NCI-H1048 (cell line): ENCODE measurements at regions not wholly inside any gene's neighbourhood (a gene's known extent, or its start where the extent isn't known, plus 50 kb on each side); places are given as distances from the start of the nearest gene placed in this dataset.

Source experiments
- DNase-seq: peaks from one replicate; lab custom pipeline; 2025; lab: John Stamatoyannopoulos, UW

DNA sequence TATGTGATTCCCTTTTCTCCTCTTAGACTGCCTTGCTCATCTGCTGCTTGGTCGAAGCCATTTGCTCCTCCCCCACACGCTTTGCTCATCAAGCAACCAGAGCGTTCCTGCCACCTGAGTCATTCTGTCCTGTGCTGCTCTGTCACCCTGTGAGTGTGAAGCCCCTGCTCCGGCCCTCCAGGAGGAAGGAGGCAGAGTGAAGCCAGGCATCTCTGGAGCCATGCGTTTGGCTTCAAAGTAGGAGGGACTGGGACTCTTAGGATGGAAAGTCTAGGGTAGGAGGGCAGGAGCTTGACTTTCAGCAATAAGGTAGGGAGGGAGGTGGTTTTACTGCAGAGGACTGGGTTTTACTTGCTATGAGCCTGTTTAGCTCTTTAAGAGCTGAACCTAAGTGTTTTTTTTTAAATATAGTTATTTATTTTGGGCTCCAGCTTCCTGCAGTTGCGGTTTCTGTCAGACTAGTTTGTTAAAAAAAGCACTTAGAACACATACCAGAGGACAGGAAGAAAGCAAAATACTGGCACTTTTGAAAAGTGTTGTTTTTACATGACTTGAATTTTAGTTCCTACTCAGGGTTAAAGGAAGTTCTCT, 63.6 kb downstream of the SPINK2 start:
- no peak for DNase-seq

DNA sequence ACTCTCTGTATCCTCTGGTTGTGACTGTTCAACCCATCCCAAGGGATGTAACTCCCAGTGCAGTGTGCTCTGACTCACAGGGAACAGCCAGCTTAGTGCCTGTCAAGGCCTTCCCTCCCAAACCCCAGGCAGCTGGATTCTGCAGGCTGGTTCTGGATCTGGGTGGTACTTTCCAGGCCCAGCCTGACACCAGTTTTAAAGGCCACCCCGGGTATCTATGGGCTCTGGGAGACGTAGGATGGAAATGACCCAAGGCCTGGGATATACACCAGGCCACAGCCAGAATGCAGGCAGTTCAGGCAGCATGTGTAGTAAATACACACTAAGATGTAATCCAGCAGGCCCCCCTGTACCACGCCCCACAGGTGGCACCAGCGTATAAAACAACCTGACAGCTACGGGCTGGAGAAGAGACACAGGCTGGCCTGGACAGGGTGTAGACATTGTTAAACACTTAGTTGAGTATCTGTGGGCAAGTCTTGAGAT, 64.2 kb downstream of the SPINK2 start:
- DNase-seq: no peak

DNA sequence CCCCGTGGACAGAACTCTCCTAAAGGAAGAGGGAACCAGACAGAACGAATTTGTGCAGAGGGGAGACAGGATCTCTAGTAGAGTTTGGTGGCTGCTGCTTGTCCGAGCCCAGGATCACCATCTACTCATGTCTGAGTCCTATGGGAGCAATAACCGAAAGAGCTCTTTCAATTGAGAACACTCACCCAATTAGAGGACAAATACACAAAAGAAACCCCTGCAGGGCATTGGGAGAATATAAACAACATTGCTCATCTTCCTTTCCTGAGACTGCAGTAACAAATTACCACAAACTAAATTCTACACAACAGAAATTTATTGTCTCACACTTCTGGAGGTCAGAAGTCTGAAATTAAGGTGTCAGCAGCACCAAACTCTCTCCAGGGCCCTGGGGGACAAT, 65.6 kb downstream of the SPINK2 start:
- DNase-seq: no peak

DNA sequence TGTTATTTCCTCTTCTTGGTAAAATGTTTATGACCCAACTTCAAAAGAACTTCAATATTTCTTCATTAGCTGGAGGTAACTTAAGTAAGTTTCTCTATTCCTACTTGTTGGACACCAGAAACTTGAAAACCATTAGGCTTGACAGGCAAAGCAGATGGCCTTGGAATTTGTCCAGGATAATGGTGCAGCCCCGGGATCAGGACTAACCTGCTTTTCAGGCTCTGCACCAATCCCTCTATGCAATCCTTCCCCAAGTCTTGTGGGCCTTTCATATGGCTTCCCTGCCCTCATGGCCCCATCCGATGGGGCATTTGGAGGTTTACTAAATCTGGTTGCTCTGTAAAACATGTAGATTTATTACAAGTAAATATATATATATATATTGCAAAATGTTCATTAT, 68.5 kb downstream of the SPINK2 start:
- DNase-seq: peak; percentile 16

DNA sequence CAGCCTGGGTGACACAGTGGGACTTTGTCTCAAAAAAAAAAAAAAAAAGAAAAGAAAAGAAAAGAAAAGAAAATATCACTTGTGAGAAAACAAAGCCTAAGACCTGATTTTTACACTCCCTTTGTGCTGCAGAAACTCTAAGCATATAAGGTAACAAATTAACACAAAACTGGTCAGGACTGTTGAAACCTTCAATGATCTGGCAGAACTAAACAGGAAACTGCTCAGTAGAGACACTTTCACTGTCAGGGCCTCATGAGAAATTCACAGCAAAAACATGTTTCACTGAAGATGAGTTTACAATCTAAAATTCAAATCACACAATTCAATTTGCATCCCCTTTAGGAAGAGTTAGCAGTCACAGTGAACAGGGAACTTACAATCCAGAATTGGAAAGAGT, 69.1 kb upstream of the HOPX start:
- no peak for DNase-seq

DNA sequence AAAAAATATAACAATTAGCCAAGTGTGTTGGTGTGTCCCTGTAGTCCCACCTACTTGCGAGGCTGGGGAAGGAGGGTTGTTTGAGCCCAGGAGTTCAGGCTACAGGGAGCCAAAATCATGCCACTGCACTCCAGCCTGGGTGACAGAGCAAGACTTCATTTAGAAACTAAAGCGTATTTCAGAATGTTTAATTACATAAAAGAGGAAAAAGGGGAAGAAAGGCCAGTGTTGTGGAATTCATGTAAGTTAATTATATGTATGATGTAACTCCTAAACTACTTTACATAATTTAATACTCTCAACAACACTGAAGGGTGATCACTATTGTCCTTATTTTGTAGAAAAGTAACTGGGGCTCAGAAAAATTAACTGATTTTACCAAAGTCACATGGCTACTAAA, 67.2 kb upstream of the HOPX start:
- DNase-seq: no peak

DNA sequence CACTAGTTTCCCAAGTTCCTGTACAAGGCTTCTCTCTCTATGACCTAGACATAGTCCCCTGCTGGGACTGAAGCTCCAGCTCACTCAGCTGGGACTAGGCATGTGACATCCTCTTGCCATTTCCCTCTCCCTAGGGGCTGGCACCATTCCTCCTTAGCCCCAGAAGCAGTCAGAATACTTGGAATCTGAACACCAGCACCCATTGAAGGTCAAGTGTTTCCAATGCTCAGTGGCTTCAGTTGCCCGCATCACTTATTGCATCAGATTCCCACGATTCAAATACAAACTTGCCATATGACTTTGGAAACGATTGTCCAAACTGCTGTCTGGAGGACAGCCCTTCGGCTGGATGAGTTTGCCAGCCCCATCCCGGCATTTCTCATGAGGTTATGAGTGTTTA, 65.5 kb upstream of the HOPX start:
- no peak for DNase-seq

DNA sequence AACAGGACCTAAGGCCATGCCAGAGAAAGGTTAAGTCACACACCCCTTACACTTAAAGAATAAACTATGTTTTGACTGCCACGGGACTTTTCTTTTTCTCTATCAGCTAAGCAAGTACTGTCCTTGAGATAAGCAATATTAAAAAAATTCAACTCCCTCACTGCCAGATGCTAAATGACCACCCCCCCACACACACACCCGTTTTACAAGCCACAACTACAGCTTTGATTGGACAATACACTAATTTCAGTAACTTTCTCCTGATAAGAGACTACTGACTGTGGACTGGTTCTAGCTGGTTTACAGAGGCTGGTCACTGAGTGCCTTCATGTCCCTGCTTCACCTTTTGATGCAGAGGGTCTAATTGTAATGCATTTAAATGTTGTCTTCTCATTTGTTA, 63.9 kb upstream of the HOPX start:
- DNase-seq: no peak

DNA sequence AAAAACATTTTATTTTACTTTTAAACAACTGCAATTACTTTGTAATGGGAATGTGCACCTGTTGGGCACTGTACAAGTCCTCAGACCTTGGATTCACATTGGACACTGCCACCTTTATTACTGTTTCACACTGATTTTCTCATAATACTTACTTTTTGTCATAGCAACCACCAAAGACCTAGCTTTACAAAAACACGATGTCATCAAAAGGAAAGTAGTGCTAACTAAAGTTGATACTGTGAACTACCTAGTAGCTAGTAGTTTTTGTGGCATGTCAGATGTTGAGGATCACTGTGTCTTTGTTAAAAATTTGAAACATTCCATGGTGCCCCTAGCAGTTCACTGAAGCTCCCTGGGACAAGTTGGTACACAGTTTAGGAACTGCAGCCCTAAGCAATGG, 62.9 kb upstream of the HOPX start:
- DNase-seq: no peak

DNA sequence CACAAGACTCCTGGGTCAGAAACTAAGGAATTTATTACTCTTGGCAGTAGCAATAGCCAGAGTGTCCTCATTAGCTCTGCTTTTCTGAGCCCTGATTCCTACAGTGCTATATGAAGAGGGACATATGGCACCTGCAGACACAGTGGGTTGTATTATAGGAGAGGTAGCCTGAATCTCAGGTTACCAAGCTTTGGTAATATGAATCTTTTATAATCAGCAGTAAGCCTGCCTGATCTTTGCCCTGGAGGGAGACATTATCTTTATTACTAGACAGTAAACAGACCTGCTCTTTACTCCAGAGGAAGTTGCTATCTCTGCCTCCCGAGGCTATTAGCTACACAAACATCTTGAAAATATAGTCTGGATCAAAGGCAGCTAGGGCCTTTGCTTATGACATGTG, 62.5 kb upstream of the HOPX start:
- no peak for DNase-seq

DNA sequence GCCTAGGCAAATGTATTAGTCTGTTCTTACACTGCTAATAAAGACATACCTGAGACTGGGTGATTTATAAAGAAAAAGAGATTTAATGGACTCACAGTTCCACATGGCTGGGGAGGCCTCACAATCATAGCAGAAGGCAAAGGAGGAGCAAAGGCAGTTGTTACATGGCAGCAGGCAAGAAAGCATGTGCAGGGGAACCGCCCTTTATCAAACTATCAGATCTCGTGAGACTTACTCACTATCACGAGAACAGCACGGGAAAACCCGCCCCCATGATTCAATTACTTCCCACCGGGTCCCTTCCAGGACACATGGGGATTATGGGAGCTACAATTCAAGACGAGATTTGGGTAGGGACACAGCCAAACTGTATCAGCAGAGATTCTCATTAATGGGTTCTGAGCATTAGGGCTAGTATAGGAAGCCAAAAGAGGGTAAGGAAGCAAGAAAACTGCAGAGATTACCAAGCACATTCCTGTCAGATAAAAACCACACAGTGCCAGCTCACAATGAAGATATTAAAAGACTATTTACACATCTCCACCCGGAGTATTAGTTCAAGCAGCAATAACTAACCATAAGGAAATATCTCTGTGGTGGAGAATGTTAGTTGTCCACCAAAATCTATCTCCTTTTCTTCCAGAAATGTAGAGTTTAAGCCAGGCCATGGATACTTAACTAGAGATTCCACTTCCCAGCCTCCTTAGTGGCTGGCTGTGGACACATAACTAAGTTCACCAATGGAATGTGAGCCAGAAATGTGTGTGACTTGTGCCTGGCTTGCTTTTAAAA, 61.2 kb upstream of the HOPX start:
- DNase-seq: no peak

DNA sequence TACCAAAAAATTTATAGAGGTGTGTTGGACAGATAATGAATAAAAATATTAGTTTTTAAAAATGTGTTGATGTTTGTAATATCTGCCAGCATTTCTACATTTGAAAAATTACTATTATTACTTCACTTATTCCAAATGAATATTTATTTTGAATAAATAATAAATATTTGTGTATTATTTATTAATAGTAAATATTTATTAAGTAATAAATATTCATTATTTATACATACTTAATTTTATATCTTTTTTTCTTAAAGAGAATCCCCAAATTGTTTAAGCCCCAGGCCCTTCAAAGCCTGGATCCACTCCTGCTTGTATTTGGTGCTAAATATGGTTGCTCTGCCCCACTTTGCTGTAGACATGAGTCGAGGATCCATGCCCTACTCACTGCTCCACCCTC, 60.5 kb upstream of the HOPX start:
- DNase-seq: no peak

DNA sequence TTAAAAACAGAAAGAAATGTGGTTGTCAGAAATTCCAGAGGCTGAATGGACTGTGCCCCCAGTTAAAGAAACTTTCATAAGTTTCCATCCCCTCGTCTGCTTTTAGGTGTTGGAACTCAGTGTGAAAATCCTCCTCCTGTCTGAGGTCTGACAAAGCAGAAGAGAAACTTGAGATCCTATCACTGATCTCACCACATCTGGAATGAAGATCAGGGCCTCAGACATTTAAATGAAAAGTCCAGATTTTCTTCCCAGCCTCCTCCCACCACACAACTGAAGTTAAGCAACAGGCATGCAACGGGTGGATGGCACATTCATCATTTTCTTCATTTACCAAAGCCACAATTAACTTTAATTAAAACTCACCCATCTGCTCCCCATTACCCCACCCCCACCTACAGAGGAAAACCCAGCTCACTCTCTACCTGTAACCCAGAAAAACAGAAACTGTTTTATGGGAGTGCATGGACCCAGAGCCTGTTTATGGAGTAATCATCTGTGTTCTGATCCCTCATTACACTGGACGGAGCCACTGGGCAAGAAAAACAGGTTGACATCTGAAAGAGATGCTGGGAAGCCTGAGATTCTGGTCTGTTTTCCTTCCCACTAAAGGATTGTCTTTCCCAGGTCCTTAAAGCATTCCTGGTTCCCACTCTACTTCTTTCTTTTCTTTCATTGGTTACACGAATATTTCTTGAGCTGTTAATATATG, 58.1 kb upstream of the HOPX start:
- no peak for DNase-seq

DNA sequence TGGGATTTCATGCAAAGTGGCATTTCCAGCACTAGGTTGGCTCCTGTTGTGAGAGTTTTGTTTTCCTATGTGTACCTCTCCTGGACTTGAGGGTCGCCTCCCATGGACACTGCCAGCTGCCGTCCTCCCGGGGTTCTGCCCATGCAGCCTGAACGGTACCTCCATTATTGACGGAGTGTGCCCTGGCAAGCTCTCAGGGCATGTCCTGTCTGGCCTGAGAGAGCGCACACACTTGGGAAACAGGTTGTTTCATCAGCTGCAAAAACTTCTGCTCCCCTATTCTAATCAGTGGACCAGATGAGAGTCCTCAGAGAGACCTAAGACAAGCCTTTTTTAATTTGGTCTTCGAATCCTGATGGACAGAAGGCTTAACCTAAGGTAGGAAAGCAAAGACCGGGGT, 56.6 kb upstream of the HOPX start:
- no peak for DNase-seq

DNA sequence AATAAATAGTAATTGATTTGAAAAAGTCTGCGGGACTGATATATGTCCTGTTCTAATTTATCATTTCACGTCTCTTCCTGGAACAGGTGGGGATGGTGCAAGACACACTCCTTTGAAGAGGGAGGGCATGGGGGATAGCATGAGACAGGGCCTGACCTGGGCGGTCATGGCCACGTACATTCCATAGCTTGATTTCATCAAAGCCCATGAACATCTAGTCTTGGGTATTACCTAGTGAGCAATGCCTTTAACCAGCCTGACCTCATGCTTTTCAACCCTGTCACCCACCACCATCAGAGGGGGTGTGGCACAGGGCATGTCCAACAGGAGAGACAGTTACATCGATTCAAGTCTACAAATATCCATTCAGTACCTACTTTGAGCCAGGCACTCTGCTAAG, 52.3 kb upstream of the HOPX start:
- DNase-seq: no peak

DNA sequence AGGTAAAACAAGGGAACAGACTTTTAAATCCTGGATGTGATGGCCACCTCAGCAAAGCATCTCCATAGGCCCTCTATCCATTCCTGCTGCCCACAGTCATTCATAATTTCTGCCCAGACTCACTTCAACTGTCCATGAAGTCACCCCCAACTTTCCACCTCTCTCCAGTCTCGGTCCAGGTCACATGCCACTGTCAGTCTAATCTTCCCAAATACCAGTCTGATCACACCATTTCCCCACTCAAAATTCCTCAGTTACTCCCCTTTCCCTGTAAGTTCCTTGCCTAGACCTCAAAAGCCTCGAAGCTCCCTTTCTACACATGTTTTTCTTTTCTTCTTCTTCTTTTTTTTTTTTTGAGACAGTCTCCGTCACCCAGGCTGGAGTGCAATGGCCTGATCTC, 51.2 kb upstream of the HOPX start:
- no peak for DNase-seq

DNA sequence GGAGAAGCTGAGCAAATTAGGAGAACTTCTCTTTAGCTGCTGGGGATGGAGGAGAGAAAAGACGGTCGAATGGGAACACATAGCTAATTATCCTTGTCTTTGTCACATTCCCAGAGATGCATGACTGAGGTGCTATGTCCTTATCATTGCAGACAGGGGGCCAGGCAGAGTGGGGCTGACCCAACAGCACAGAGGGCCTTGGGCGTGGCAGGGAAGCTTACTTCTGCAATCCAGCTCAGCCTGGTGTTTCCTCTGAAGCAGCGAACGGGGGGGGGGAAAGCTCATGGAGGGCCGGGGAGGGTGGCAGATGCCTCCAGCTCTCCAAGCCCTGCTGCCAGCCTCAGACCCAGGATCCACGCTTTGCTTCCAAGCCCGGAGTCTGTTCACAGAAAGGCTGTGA, 50.8 kb upstream of the HOPX start:
- no peak for DNase-seq
